HL-60 (cell line): ENCODE measurements at regions not wholly inside any gene's neighbourhood (a gene's known extent, or its start where the extent isn't known, plus 50 kb on each side); places are given as distances from the start of the nearest gene placed in this dataset.

Source experiments
- DNase-seq, 2 experiments: peaks; one replicate each; pipeline ENCODE4 v3.0.0-alpha.2; 2010 to 2020; ENCODE audit warnings: low read depth in 1 of 2, low spot score in 1 of 2
- H3K27ac ChIP-seq: fragments of 250-450 bp; sonication (Bioruptor Pico); replicated peaks from 2 replicates; pipeline ENCODE4 v1.5.1; 2020; ENCODE audit warnings: mild to moderate bottlenecking, moderate library complexity
- H3K27me3 ChIP-seq: fragments of 250-450 bp; sonication (Bioruptor Pico); 2 replicates; pipeline ENCODE4 v1.5.1; 2021; ENCODE audit warnings: mild to moderate bottlenecking, moderate library complexity; ENCODE audit not compliant: insufficient read depth, poor library complexity, severe bottlenecking
- H3K4me3 ChIP-seq: replicated peaks from 2 replicates; pipeline ENCODE4 v1.5.1; 2011; ENCODE audit warnings: mild to moderate bottlenecking, control low read depth, low read length; ENCODE audit not compliant: insufficient read depth
- GABPA ChIP-seq: IDR thresholded peaks from 2 replicates; pipeline ENCODE4 v1.6.1; 2012; ENCODE audit warnings: low read depth
- POLR2AphosphoS5 ChIP-seq: IDR thresholded peaks from 2 replicates; pipeline ENCODE4 v1.6.1; 2012; ENCODE audit warnings: low read depth
- SPI1 ChIP-seq: IDR thresholded peaks from 2 replicates; pipeline ENCODE4 v1.6.1; 2012; ENCODE audit warnings: low read depth, mild to moderate bottlenecking, borderline replicate concordance
- TF ChIP-seq, protein P1 (sequence below): IDR thresholded peaks from 2 replicates; pipeline ENCODE4 v1.6.1; 2012; ENCODE audit warnings: low read depth; ENCODE audit not compliant: insufficient replicate concordance
- TF ChIP-seq, protein P2 (sequence below): IDR thresholded peaks from one replicate; pipeline ENCODE4 v1.5.1; 2011; ENCODE audit warnings: low read length, control low read depth, inconsistent platforms; ENCODE audit not compliant: insufficient read depth

DNA sequence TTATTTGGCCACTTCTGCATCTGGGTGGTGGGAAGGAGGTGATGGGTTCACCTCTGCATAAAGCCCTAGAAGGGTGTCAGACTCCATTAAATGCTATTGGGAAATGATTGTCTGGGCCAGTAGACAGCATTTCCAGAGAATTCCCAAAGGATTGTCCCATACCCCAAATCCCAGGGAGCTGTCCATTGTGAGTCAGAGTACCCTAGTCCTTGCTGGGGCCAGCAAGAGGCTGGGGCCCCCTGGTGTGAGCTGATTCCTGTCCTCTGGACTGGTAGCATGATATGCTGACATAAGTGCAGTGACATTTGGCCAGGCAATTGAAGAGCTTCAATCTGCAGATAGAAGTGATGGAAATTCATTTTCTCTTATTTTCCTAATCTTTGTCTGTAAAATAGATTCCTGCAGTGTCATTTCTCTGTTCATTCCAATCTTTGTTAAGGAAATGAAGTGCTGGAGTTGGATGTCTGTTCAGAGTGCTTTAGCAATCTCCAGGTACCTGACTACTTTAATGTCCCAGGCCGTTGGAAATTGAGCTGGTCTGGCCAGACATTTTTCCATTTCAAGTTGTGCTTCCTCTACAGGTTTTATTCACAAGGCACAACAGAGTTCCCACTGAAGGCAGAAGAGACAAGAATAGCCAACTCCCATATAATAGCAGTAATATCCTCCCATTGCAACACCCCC lies 91.2 kb downstream of the RPLP1 start:
- no peak overlapping the region for H3K27ac ChIP-seq
- no peak overlapping the region for H3K4me3 ChIP-seq
- no peak for TF ChIP-seq GABPA
- TF ChIP-seq, protein P1, sequence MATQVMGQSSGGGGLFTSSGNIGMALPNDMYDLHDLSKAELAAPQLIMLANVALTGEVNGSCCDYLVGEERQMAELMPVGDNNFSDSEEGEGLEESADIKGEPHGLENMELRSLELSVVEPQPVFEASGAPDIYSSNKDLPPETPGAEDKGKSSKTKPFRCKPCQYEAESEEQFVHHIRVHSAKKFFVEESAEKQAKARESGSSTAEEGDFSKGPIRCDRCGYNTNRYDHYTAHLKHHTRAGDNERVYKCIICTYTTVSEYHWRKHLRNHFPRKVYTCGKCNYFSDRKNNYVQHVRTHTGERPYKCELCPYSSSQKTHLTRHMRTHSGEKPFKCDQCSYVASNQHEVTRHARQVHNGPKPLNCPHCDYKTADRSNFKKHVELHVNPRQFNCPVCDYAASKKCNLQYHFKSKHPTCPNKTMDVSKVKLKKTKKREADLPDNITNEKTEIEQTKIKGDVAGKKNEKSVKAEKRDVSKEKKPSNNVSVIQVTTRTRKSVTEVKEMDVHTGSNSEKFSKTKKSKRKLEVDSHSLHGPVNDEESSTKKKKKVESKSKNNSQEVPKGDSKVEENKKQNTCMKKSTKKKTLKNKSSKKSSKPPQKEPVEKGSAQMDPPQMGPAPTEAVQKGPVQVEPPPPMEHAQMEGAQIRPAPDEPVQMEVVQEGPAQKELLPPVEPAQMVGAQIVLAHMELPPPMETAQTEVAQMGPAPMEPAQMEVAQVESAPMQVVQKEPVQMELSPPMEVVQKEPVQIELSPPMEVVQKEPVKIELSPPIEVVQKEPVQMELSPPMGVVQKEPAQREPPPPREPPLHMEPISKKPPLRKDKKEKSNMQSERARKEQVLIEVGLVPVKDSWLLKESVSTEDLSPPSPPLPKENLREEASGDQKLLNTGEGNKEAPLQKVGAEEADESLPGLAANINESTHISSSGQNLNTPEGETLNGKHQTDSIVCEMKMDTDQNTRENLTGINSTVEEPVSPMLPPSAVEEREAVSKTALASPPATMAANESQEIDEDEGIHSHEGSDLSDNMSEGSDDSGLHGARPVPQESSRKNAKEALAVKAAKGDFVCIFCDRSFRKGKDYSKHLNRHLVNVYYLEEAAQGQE = no peak
- no peaks in the 10 kb centered on the region for H3K27me3 ChIP-seq
- no peak for DNase-seq

DNA sequence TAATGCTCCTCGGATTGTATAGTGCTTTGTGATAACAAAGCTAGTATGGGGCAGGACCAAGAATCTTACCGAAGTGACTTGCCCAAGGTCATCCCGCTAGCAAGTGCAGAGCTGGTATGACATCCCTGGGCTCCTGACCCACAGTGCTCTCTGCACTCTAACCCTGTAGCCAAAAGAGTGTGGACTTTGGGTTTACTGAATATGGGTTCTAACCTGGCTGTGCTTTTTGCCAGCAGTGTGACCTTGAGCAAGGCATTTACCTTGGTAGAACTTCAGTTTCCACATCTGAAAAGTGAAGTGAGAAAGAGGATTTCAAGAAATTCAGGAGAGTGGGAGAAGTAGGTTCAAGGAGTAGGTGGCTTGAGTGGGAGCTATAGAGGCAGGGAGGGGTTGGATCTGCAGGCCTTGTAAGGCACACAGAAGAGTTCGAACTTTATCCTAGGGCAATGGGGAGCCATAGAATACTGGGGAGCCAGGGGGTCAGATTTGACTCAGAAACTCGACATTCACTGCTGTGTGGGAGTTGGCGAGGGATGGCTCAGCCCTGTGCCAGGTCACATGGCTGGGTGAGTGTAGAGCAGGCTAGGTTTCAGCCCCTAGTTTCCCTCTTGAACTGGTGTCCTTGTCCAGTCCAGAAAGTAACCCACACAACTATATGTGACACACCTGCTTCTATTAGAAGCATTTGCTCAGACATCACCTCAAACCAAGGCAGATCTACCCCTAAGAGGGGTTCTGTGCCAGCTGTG lies 91.9 kb downstream of the RPLP1 start:
- Histone ChIP-seq H3K4me3 (no peak overlapping the region), H3K27me3 (no peaks in the 10 kb centered on the region), H3K27ac (no peak overlapping the region)
- no peak for DNase-seq
- TF ChIP-seq, protein P2, sequence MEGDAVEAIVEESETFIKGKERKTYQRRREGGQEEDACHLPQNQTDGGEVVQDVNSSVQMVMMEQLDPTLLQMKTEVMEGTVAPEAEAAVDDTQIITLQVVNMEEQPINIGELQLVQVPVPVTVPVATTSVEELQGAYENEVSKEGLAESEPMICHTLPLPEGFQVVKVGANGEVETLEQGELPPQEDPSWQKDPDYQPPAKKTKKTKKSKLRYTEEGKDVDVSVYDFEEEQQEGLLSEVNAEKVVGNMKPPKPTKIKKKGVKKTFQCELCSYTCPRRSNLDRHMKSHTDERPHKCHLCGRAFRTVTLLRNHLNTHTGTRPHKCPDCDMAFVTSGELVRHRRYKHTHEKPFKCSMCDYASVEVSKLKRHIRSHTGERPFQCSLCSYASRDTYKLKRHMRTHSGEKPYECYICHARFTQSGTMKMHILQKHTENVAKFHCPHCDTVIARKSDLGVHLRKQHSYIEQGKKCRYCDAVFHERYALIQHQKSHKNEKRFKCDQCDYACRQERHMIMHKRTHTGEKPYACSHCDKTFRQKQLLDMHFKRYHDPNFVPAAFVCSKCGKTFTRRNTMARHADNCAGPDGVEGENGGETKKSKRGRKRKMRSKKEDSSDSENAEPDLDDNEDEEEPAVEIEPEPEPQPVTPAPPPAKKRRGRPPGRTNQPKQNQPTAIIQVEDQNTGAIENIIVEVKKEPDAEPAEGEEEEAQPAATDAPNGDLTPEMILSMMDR = no peak
- TF ChIP-seq POLR2AphosphoS5 (no peak), GABPA (no peak), SPI1 (no peak)
- TF ChIP-seq, protein P1 = no peak

DNA sequence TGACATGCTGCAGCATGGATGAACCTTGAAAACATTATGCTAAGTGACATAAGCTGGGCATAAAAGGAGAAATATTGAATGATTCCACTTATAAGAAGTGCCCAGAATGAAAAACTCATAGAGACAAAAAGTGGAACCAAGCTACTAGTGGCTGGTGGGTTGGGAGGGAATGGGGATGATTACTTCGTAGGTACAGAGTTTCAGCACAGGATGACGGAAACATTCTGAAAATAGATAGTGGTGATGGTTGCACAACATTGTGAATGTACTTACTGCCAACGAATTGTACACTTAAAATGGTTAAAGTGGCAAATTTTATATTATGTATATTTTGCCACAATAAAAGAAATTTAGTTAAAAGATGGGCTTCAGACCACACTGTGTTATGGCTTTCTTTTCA lies 93.6 kb downstream of the RPLP1 start:
- H3K27ac ChIP-seq = no peak overlapping the region
- peak; percentile 11 to 22 for DNase-seq
- H3K27me3 ChIP-seq = no peaks in the 10 kb centered on the region
- TF ChIP-seq, protein P2 = no peak
- TF ChIP-seq GABPA = no peak
- no peak for TF ChIP-seq SPI1
- no peak for TF ChIP-seq POLR2AphosphoS5
- TF ChIP-seq, protein P1 = no peak
- H3K4me3 ChIP-seq = no peak overlapping the region
